ENCODE measurements at regions not wholly inside any gene's neighbourhood (a gene's known extent, or its start where the extent isn't known, plus 50 kb on each side); places are given as distances from the start of the nearest gene placed in this dataset.

DNA sequence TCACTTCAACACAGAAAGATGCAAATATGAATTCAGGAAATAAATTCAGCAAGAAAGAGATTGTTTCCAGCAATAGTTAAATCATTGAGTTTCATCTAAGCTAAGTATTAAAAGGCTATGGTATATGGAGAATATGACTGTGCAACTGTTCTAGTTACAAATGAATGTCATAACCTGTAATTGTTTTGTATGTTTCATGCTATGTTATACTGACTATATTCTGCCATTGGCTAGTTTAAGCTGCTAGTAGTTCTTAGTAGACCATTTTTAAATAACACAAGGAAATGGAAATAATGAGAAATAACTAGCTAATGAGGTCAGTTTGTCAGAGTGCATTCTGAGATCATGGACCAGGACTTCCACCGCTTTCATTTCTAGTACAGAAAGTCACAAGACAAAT is 1154.9 kb upstream of the TMEFF2 start:
- H3K4me3 Mint-ChIP-seq = no peak overlapping the region
- DNase-seq = no peak
- no peaks in the 10 kb centered on the region for H3K36me3 Mint-ChIP-seq (ENCODE audit: low read depth)
- no peaks in the 10 kb centered on the region for H3K9me3 Mint-ChIP-seq
- no peaks in the 10 kb centered on the region for H3K4me1 Mint-ChIP-seq
- no peak overlapping the region for H3K27ac Mint-ChIP-seq
- TF ChIP-seq, protein P1, sequence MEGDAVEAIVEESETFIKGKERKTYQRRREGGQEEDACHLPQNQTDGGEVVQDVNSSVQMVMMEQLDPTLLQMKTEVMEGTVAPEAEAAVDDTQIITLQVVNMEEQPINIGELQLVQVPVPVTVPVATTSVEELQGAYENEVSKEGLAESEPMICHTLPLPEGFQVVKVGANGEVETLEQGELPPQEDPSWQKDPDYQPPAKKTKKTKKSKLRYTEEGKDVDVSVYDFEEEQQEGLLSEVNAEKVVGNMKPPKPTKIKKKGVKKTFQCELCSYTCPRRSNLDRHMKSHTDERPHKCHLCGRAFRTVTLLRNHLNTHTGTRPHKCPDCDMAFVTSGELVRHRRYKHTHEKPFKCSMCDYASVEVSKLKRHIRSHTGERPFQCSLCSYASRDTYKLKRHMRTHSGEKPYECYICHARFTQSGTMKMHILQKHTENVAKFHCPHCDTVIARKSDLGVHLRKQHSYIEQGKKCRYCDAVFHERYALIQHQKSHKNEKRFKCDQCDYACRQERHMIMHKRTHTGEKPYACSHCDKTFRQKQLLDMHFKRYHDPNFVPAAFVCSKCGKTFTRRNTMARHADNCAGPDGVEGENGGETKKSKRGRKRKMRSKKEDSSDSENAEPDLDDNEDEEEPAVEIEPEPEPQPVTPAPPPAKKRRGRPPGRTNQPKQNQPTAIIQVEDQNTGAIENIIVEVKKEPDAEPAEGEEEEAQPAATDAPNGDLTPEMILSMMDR (IDR thresholded peaks at IDR 0.05) = no peak
- no peaks in the 10 kb centered on the region for H3K27me3 Mint-ChIP-seq (ENCODE audit: low read depth, poor library complexity)

- TF ChIP-seq, protein P1 (IDR thresholded peaks at IDR 0.05) = no peak
Observed at GRCh38 chr2:193348055-193348454, 1153.3 kb upstream of the TMEFF2 start.

GRCh38 chr2:193336781-193337180 is 1142.0 kb upstream of the TMEFF2 start:
- TF ChIP-seq, protein P1 (IDR thresholded peaks at IDR 0.05) = no peak
- H3K27ac Mint-ChIP-seq = no peak overlapping the region

More at GRCh38 chr2:193348055-193348454, 1153.3 kb upstream of the TMEFF2 start:
- Mint-ChIP-seq H3K27me3 (ENCODE audit: low read depth, poor library complexity) (no peaks in the 10 kb centered on the region), H3K4me1 (no peaks in the 10 kb centered on the region), H3K36me3 (ENCODE audit: low read depth) (no peaks in the 10 kb centered on the region), H3K4me3 (no peak overlapping the region), H3K9me3 (no peaks in the 10 kb centered on the region), H3K27ac (no peak overlapping the region)
- no peak for DNase-seq

DNA sequence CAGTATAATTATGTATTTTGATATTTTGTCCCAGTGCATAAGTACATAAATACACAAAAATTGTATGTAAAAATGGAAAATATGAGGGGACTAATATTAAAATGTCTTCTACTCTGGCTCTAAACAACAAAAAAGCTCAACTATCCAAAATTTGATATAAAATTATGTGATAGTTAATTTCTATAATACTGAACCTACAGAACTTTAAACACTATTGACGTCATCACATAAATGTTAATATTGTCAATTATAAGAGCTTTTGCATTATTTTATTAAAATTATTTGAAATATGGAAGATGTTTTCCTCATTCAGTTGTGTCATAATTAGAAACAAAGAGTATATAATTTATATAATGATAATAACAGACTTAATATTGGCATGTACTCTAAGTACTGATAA is 1139.7 kb upstream of the TMEFF2 start:
- DNase-seq = no peak
- H3K27ac Mint-ChIP-seq = no peak overlapping the region
- no peaks in the 10 kb centered on the region for H3K4me1 Mint-ChIP-seq
- no peaks in the 10 kb centered on the region for H3K27me3 Mint-ChIP-seq (ENCODE audit: low read depth, poor library complexity)
- no peak overlapping the region for H3K4me3 Mint-ChIP-seq
- H3K9me3 Mint-ChIP-seq = no peaks in the 10 kb centered on the region
- TF ChIP-seq, protein P1 (IDR thresholded peaks at IDR 0.05) = no peak
- no peaks in the 10 kb centered on the region for H3K36me3 Mint-ChIP-seq (ENCODE audit: low read depth)

More at GRCh38 chr2:193336781-193337180, 1142.0 kb upstream of the TMEFF2 start:
- no peaks in the 10 kb centered on the region for H3K9me3 Mint-ChIP-seq
- no peak for DNase-seq
- no peak overlapping the region for H3K4me3 Mint-ChIP-seq
- no peaks in the 10 kb centered on the region for H3K27me3 Mint-ChIP-seq (ENCODE audit: low read depth, poor library complexity)
- peaks cover 3% of the 10 kb centered on the region for H3K4me1 Mint-ChIP-seq
- H3K36me3 Mint-ChIP-seq (ENCODE audit: low read depth) = no peaks in the 10 kb centered on the region

DNA sequence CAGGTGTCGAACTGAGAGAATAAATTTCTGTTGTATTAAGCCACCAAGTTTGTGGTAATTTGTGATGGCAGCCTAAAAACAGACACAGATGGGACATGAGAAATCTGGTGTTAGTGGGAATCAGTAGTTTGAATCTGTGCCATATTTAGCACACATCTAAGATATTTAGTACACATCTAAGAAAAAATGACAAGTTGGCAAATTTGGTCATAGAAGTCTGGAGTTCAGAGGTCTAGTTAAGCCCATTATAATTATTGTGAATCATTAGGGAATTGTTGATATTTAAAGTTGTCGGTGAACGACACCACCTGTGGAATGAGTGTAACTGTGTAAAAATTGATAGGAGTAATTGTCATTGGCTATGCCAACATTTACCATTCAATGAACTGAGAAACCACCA is 1138.8 kb upstream of the TMEFF2 start:
- DNase-seq = no peak
- TF ChIP-seq, protein P1 (IDR thresholded peaks at IDR 0.05) = no peak
- H3K4me1 Mint-ChIP-seq = no peaks in the 10 kb centered on the region
- no peak overlapping the region for H3K27ac Mint-ChIP-seq
- no peaks in the 10 kb centered on the region for H3K27me3 Mint-ChIP-seq (ENCODE audit: low read depth, poor library complexity)
- H3K4me3 Mint-ChIP-seq = no peak overlapping the region
- H3K9me3 Mint-ChIP-seq = no peaks in the 10 kb centered on the region
- H3K36me3 Mint-ChIP-seq (ENCODE audit: low read depth) = no peaks in the 10 kb centered on the region

DNA sequence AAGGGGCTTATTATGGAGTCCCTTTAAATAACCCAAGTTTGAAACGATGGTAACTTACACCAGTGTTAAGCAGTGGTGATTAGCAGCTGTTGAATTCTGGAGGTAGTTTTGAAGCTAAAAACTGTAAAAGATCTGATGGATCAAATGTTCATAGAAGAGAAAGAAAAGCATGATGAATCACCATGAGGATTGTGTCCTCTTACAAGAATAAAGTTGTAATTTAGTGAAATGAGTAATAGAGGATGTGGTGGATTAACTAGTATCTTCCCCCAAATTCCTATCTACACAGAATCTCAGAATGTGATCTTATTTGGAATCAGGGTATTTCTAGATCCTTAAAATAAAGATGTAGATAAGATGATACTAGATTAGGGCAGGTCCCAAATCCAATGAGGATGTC is 1138.2 kb upstream of the TMEFF2 start:
- no peaks in the 10 kb centered on the region for H3K27me3 Mint-ChIP-seq (ENCODE audit: low read depth, poor library complexity)
- H3K36me3 Mint-ChIP-seq (ENCODE audit: low read depth) = no peaks in the 10 kb centered on the region
- H3K27ac Mint-ChIP-seq = no peak overlapping the region
- no peaks in the 10 kb centered on the region for H3K9me3 Mint-ChIP-seq
- H3K4me3 Mint-ChIP-seq = no peak overlapping the region
- no peak for DNase-seq
- no peaks in the 10 kb centered on the region for H3K4me1 Mint-ChIP-seq
- TF ChIP-seq, protein P1 (IDR thresholded peaks at IDR 0.05) = no peak
